ENCODE measurements at regions not wholly inside any gene's neighbourhood (a gene's known extent, or its start where the extent isn't known, plus 50 kb on each side); places are given as distances from the start of the nearest gene placed in this dataset.

DNA sequence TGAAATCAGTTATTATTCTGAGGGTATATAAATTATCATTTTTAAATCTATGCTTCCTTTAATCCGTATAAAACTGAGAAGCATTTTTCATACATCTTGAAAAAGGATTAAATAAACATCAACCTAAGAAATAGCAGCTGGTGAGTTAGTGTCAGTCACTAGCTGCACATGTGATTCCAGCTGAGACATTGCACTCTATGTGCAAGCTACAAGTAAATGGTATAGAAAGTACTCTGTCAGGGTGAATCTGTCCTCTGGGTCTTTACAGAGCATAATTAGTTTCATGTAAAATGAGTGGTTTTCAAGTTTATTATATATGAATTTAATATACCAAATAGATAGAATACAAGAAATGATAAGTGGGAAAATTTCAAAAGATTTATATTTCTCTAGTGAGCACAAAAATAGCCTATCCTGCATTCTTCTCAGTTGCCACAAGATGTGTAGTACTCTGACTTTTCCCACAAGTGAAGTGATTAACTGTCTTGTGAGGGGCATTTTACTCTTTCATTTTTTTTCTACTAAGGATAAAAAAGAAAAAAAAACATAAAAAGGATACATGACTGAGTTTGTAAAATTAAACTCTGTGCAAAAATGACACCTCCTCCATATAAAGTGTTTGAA is 1372.1 kb downstream of the PCDH9 start:
- TF ChIP-seq, protein P1, sequence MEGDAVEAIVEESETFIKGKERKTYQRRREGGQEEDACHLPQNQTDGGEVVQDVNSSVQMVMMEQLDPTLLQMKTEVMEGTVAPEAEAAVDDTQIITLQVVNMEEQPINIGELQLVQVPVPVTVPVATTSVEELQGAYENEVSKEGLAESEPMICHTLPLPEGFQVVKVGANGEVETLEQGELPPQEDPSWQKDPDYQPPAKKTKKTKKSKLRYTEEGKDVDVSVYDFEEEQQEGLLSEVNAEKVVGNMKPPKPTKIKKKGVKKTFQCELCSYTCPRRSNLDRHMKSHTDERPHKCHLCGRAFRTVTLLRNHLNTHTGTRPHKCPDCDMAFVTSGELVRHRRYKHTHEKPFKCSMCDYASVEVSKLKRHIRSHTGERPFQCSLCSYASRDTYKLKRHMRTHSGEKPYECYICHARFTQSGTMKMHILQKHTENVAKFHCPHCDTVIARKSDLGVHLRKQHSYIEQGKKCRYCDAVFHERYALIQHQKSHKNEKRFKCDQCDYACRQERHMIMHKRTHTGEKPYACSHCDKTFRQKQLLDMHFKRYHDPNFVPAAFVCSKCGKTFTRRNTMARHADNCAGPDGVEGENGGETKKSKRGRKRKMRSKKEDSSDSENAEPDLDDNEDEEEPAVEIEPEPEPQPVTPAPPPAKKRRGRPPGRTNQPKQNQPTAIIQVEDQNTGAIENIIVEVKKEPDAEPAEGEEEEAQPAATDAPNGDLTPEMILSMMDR (IDR thresholded peaks at IDR 0.05) = no peak
- no peak for TF ChIP-seq POLR2AphosphoS5 (IDR thresholded peaks at IDR 0.05)

All from gastroesophageal sphincter (tissue), 3 donors.